Natural killer cell treated with Interleukin-12 subunit alpha and Interleukin-12 subunit beta and Interleukin-15 and Interleukin-18, amount 100 ng/mL, for 72 hours (primary cell): ENCODE measurements at regions not wholly inside any gene's neighbourhood (a gene's known extent, or its start where the extent isn't known, plus 50 kb on each side); places are given as distances from the start of the nearest gene placed in this dataset.

Source experiments
- ATAC-seq, 2 donors: fragments of 150-1000 bp; cut with Tn5 transposase in 1 of 2; sonication (Bioruptor Pico), chemical (Tn5 transposase) in 1 of 2; 2 replicates each; pipeline ENCODE4 v1.10.0; 2021
- DNase-seq: peaks from one replicate; pipeline ENCODE4 v3.0.0; 2022; ENCODE audit warnings: low spot score
- H3K27ac Mint-ChIP-seq, 2 donors: 1 replicate in 1 of 2; 2 replicates in 1 of 2; pipeline ENCODE4 v1.8.0; 2022; ENCODE audit warnings: mixed read lengths in 2 of 2, mild to moderate bottlenecking in 1 of 2, moderate library complexity in 1 of 2
- H3K27me3 Mint-ChIP-seq, 2 donors: 1 replicate in 1 of 2; 2 replicates in 1 of 2; pipeline ENCODE4 v1.8.0; 2022; ENCODE audit warnings: mixed read lengths in 2 of 2
- H3K36me3 Mint-ChIP-seq: one replicate; pipeline ENCODE4 v1.8.0; 2022; ENCODE audit warnings: mixed read lengths
- H3K4me1 Mint-ChIP-seq, 2 donors: 1 replicate in 1 of 2; 2 replicates in 1 of 2; pipeline ENCODE4 v1.8.0; 2022; ENCODE audit warnings: low read depth in 2 of 2, mixed read lengths in 2 of 2, mild to moderate bottlenecking in 1 of 2
- H3K4me3 Mint-ChIP-seq: one replicate; pipeline ENCODE4 v1.8.0; 2022; ENCODE audit warnings: mixed read lengths
- H3K9me3 Mint-ChIP-seq: 2 replicates; pipeline ENCODE4 v1.8.0; 2022; ENCODE audit warnings: mixed read lengths

DNA sequence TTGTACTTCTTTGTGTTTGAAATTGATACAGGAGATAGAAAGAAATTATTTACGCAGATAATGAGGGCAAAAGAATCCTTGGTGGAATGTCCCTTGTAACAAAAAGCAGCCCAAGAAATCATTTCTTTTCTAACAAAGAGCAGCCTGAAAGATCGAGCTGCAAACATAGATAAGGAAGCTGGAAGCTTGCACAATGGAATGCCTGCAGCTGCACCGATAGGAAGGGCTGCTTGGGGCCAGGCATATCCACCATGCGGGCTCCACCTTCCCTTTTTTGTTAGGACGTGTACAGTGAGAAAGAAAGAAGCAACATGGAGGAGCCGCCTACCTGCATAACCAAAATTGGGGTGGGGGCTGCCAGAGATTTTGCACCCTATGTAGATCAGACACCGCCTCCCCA, 568.7 kb downstream of the METTL4 start:
- no peak overlapping the region for H3K27ac Mint-ChIP-seq
- DNase-seq (no peak), ATAC-seq (no peak)
- no peak overlapping the region for H3K4me3 Mint-ChIP-seq
- no peaks in the 10 kb centered on the region for H3K9me3 Mint-ChIP-seq
- no peaks in the 10 kb centered on the region for H3K36me3 Mint-ChIP-seq
- H3K27me3 Mint-ChIP-seq = peaks cover 0 to 2% of the 10 kb centered on the region in 2 donors
- H3K4me1 Mint-ChIP-seq = no peaks in the 10 kb centered on the region

GRCh38 chr18:2009942-2010697, 561.2 kb downstream of the METTL4 start:
- no peaks in the 10 kb centered on the region for H3K27me3 Mint-ChIP-seq
- H3K4me3 Mint-ChIP-seq = no peak overlapping the region

GRCh38 chr18:2027016-2027415, 544.3 kb downstream of the METTL4 start:
- ATAC-seq (peak in 1 of 2 donors; percentile 24), DNase-seq (no peak)
- no peak overlapping the region for H3K27ac Mint-ChIP-seq
- no peaks in the 10 kb centered on the region for H3K4me1 Mint-ChIP-seq
- H3K27me3 Mint-ChIP-seq = no peaks in the 10 kb centered on the region
- peaks cover 4% of the 10 kb centered on the region for H3K9me3 Mint-ChIP-seq
- no peaks in the 10 kb centered on the region for H3K36me3 Mint-ChIP-seq
- no peak overlapping the region for H3K4me3 Mint-ChIP-seq

More at GRCh38 chr18:2009942-2010697, 561.2 kb downstream of the METTL4 start:
- Mint-ChIP-seq H3K36me3 (no peaks in the 10 kb centered on the region), H3K27ac (no peak overlapping the region), H3K9me3 (no peaks in the 10 kb centered on the region), H3K4me1 (no peaks in the 10 kb centered on the region)
- no peak for DNase-seq
- ATAC-seq = no peak

DNA sequence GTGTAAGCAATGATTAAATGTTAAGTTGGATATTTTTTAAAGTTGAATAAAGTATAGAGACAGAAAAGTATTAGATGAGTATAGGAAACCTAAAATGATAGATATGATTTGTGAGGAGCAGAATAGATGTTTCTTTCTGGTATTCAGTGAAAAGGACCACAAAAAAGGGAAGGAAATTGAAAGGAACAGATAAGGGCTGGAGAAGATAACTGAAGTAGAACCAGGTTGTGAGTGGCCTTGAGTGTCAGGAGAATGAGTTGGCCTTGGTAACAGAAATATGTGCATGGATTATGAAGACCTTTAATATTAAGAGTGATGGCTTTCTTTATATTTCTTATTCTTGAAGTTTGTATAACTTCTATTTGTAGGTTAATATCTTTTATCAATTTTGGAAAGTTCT, 543.5 kb downstream of the METTL4 start:
- no peaks in the 10 kb centered on the region for H3K4me1 Mint-ChIP-seq
- no peaks in the 10 kb centered on the region for H3K36me3 Mint-ChIP-seq

DNA sequence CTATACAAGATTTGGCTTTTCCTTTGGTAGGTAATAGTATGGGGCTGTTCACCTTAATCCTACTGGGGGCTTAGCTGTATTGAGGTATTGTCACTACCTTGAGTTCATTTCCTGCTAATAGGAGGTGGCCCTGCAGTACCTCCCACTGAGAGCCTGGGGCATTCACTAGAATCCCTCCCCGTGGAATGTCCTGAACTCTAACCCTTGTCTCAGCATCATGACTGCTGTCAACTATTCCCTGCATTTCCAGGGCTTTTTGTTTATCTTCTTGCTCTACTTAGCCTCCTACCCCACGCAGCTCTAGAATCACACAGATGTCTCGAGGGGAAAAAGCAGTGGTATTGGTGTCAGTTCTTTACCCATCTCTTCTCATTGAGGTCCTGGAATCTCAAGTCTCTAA, 542.3 kb downstream of the METTL4 start:
- no peaks in the 10 kb centered on the region for H3K27me3 Mint-ChIP-seq
- no peaks in the 10 kb centered on the region for H3K36me3 Mint-ChIP-seq
- no peak for DNase-seq
- peaks cover 4% of the 10 kb centered on the region for H3K9me3 Mint-ChIP-seq
- no peak for ATAC-seq
- no peaks in the 10 kb centered on the region for H3K4me1 Mint-ChIP-seq
- H3K27ac Mint-ChIP-seq = no peak overlapping the region
- no peak overlapping the region for H3K4me3 Mint-ChIP-seq

More for the DNA sequence above, 543.5 kb downstream of the METTL4 start:
- Mint-ChIP-seq H3K27me3 (no peaks in the 10 kb centered on the region), H3K4me3 (no peak overlapping the region), H3K9me3 (peaks cover 4% of the 10 kb centered on the region), H3K27ac (no peak overlapping the region)
- no peak for DNase-seq
- ATAC-seq = no peak

GRCh38 chr18:2030647-2031046, 540.7 kb downstream of the METTL4 start:
- DNase-seq (no peak), ATAC-seq (no peak)
- Mint-ChIP-seq H3K36me3 (no peaks in the 10 kb centered on the region), H3K4me1 (no peaks in the 10 kb centered on the region), H3K27ac (no peak overlapping the region), H3K27me3 (peaks cover 0 to 4% of the 10 kb centered on the region in 2 donors), H3K4me3 (no peak overlapping the region), H3K9me3 (peaks cover 4% of the 10 kb centered on the region)

DNA sequence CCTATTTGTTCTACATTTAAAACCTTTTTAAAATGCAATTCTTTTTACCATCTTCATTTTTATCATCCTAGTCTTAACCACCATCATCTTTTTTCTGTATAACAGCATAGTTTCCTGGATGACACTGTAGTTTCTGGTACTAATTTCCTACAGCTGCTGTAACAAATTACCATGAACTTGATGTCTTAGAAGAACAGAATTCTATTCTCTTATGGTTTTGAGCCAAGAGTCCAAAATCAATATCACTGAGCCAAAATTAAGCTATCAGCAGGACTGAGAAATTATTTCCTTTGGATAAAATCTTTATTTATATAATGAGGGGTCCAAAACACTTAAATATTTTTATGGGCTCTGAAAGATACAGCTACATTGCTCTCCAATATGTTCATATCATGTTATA, 539.3 kb downstream of the METTL4 start:
- peaks cover 0 to 4% of the 10 kb centered on the region in 2 donors for H3K27me3 Mint-ChIP-seq
- no peaks in the 10 kb centered on the region for H3K36me3 Mint-ChIP-seq
- no peak for DNase-seq
- no peaks in the 10 kb centered on the region for H3K4me1 Mint-ChIP-seq
- H3K4me3 Mint-ChIP-seq = no peak overlapping the region
- ATAC-seq = no peak
- H3K27ac Mint-ChIP-seq = no peak overlapping the region
- H3K9me3 Mint-ChIP-seq = peaks cover 4% of the 10 kb centered on the region

- no peak for ATAC-seq
- Mint-ChIP-seq H3K4me3 (no peak overlapping the region), H3K4me1 (no peaks in the 10 kb centered on the region), H3K36me3 (no peaks in the 10 kb centered on the region), H3K27ac (no peak overlapping the region), H3K27me3 (peaks cover 0 to 4% of the 10 kb centered on the region in 2 donors), H3K9me3 (no peaks in the 10 kb centered on the region)
- no peak for DNase-seq
These were observed 536.2 kb downstream of the METTL4 start for GRCh38 chr18:2035056-2035455.

DNA sequence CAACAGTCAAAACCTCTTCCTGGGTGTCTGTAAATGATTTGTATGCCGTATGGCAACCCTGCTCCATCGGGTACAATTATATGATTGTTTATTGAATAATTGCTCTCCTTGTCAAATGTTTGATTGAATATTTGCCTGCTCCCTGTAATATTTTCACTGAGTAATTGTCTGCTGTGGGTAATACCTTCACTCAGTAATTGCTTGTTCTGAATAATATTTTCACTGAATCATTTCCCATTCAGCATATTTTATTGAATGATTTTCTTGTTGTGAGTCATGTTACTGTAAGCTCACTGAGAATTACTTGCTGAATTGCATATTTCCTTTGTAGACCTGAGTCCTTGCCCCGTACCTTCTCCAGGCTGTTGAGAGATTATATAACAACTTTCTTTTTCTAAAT, 535.2 kb downstream of the METTL4 start:
- Mint-ChIP-seq H3K4me3 (no peak overlapping the region), H3K27ac (no peak overlapping the region), H3K27me3 (peaks cover 0 to 4% of the 10 kb centered on the region in 2 donors), H3K9me3 (no peaks in the 10 kb centered on the region), H3K4me1 (no peaks in the 10 kb centered on the region), H3K36me3 (no peaks in the 10 kb centered on the region)
- ATAC-seq (no peak), DNase-seq (no peak)

- no peak overlapping the region for H3K4me3 Mint-ChIP-seq
- peaks cover 0 to 4% of the 10 kb centered on the region in 2 donors for H3K27me3 Mint-ChIP-seq
- H3K9me3 Mint-ChIP-seq = no peaks in the 10 kb centered on the region
- no peak overlapping the region for H3K27ac Mint-ChIP-seq
- no peak for DNase-seq
- no peaks in the 10 kb centered on the region for H3K4me1 Mint-ChIP-seq
- no peak for ATAC-seq
- H3K36me3 Mint-ChIP-seq = peaks cover 4% of the 10 kb centered on the region
These were observed 531.0 kb downstream of the METTL4 start for GRCh38 chr18:2040279-2040678.

DNA sequence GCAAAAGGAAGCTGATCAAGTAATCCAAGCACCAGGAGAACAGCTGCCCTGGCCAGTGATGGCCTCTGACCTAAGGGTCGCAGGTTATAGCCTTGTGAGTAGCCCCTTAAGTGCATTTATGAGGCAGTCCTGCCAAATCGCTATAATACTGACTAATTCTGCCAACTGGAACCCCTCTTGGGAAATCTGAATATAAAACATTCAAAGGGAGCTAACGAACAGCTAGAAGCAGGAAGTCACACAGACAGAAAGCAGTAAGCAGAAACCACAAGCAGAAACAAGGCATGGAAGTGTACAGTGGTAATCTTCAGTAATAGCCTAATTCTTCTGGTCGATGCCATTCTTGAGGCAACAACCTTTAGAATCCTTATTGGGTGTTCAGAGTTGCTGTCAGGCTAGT, 521.3 kb downstream of the METTL4 start:
- no peaks in the 10 kb centered on the region for H3K27me3 Mint-ChIP-seq
- DNase-seq (no peak), ATAC-seq (peak in 1 of 2 donors; percentile 53)
- H3K27ac Mint-ChIP-seq = no peak overlapping the region
- H3K4me1 Mint-ChIP-seq = peaks cover 0 to 4% of the 10 kb centered on the region in 2 donors
- H3K4me3 Mint-ChIP-seq = no peak overlapping the region
- H3K36me3 Mint-ChIP-seq = peaks cover 4% of the 10 kb centered on the region
- H3K9me3 Mint-ChIP-seq = no peaks in the 10 kb centered on the region

GRCh38 chr18:2050702-2051201, 520.6 kb downstream of the METTL4 start:
- Mint-ChIP-seq H3K4me3 (no peak overlapping the region), H3K27ac (no peak overlapping the region), H3K4me1 (peaks cover 0 to 4% of the 10 kb centered on the region in 2 donors), H3K27me3 (peaks cover 0 to 4% of the 10 kb centered on the region in 2 donors), H3K9me3 (no peaks in the 10 kb centered on the region), H3K36me3 (no peaks in the 10 kb centered on the region)
- ATAC-seq (no peak), DNase-seq (no peak)

DNA sequence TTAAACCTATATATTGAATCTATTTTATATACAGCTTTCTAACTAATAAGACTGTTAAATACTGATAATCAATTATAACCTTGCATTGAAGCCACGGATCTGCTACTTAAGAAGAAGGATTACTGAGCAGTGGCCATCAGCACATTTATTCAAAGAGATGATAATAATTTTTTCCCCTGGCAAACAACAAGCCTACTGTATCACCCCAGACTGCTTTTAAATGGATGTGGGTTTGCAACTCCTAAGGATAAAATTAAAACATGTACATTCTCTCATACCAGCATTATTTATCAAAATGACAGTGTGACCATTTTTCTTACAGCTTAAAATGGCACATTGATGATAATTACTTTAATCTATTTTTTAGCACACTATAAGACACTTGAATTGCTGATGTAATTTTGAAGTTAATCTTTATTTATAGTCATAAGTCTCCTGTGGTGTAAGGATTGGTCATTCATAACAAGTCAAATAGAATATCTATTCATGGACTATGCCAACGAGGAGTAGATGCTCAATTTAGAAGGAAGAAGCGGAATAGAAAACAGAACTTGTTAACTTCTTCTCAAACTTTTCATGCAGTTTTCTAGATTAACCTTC, 517.7 kb downstream of the METTL4 start:
- H3K27ac Mint-ChIP-seq = no peak overlapping the region
- peaks cover 0 to 4% of the 10 kb centered on the region in 2 donors for H3K4me1 Mint-ChIP-seq
- H3K36me3 Mint-ChIP-seq = no peaks in the 10 kb centered on the region
- ATAC-seq (no peak), DNase-seq (no peak)
- H3K27me3 Mint-ChIP-seq = peaks cover 0 to 4% of the 10 kb centered on the region in 2 donors
- H3K9me3 Mint-ChIP-seq = no peaks in the 10 kb centered on the region
- H3K4me3 Mint-ChIP-seq = no peak overlapping the region

- no peak overlapping the region for H3K27ac Mint-ChIP-seq
- H3K9me3 Mint-ChIP-seq = no peaks in the 10 kb centered on the region
- no peaks in the 10 kb centered on the region for H3K36me3 Mint-ChIP-seq
- H3K4me3 Mint-ChIP-seq = no peak overlapping the region
- no peaks in the 10 kb centered on the region for H3K4me1 Mint-ChIP-seq
- no peak for ATAC-seq
- DNase-seq = no peak
- H3K27me3 Mint-ChIP-seq = peaks cover 0 to 6% of the 10 kb centered on the region in 2 donors
These were observed 512.0 kb downstream of the METTL4 start for GRCh38 chr18:2059336-2059735.
